GM21737 (cell line): ENCODE measurements at regions not wholly inside any gene's neighbourhood (a gene's known extent, or its start where the extent isn't known, plus 50 kb on each side); places are given as distances from the start of the nearest gene placed in this dataset.
"Not testable (repeated sequence)": the region's sequence is repeated elsewhere in the genome, so short reads cannot be mapped to it uniquely, and the experiment has no call there.

Source experiments
- ATAC-seq: cut with Tn5 transposase; IDR thresholded peaks from one replicate; pipeline ENCODE4 v1.9.1; 2021; ENCODE audit warnings: mild to moderate bottlenecking, moderate library complexity; ENCODE audit not compliant: unreplicated experiment

DNA sequence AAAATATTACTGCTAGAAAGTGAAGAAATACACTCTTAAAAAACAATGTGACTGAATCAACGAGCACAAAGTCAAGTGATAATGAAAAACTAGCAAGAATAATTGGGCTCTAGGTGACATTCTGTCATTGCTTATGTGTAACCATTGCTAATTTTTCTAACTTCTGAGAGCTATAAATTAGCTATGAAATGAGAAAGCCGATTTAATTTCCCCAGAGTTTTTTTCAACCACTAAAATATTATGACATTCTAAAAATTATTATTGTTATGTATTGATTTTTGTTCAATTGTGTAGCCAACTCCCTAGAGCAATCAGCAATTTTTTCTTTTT, 458.6 kb upstream of the ATXN8OS start:
- no peak for ATAC-seq

DNA sequence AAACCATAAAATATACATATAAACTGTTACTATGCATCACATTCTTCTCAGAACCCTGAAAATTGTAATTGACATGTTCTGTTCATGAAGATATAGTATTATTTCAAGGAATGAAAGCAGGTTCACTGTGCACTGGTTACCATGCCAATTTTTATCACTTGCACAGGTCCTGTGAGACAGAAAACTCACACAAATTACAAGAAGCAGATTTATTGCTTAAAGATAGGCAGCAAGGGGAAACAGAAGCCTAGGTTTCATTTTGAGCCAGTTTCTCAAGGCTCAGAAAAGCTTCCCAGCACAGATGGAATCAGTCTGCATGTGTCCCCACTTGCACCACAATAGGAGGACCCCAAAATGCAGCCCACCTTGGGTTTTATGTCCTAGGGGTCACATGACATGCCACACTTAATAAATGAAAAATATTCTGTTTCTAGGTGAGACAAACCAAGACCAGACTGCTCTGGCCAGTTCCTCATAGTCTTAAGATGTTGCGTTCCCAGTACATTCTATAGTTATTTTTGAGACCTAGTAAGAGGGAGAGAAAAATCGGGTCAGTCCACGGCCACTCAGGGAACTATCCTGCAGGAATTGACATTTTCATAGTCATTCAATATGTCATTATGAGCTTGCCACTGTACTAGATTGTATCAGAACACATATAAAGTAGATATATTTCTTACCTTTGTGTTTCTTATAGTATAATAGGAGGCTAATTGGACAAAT, 459.1 kb upstream of the ATXN8OS start:
- ATAC-seq = no peak

GRCh38 chr13:69644447-69644846, 463.2 kb upstream of the ATXN8OS start:
- no peak for ATAC-seq

DNA sequence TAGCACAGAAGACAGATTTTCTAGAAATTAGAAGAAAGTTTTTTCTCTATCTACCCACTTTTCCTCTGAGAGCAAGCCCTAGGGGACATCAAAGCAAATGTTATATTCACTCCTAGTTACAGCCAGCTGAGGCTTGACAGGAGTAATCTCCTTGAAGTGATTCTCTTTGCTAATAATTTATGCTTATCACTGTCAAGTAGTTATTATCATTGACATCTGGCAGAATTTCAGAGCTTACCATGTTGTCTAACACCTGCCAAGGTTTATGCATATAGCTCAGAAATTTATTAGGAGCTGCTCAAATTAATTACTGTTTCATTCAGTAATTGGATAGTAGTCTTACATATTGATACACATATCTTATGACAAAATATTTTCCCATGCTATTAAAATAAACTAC, 465.9 kb upstream of the ATXN8OS start:
- ATAC-seq = no peak

DNA sequence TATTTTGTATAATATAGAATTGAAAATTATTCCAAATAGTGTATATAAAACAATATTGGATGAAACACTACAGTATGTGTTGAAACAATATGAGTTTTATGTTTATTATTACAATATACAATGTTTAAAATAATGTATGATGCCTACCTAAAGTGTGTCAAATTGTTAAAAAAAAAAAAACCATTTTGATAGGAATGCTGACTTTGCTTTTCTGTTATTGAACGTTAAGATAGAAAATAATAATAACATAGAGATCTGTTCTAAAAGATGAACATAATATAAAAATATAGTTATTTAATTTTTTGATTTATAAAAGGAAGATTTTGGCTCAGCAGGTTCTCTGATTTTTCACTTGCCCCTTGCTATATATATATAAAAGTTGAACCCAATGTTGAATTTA, 474.6 kb upstream of the ATXN8OS start:
- ATAC-seq = no peak

GRCh38 chr13:69623973-69624372, 483.7 kb upstream of the ATXN8OS start:
- ATAC-seq = no peak

DNA sequence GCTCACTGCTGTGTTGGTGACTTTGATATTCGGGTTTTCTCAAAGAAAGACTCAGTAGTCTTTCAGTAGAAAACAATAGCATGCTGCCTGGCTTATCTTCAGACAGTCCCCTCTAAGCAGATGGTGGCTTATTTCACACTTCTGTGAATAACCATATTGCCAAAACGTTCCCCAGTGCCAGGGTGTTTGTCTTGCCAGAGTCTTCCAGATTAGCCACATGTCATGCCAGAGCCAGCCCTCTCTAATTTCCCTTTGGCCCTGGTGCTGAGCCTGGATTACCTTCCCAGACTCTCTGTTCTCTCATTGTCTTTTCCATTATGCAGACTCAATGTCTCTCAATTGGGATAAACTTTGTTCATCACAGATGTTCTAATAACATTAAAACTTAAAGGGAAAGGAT, 488.0 kb upstream of the ATXN8OS start:
- ATAC-seq = no peak

DNA sequence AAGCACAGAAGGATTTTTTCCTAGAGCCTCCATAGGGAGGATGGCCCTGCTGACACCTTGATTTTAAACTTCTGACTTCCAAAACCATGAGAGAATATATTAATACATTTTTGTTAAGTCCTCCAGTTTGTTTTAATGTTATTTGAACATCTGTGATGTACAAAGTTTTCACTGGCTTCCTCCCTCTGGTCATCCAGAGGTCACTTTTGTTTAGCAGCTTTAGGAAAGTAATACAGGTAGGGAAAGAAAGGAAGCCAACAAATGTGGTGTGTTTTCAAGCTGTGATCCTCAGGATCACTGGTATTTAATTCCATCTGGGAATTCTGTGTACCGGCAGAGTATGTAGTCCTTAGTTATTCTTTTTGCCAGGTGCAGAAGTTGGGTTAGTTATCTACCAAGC, 488.8 kb upstream of the ATXN8OS start:
- no peak for ATAC-seq

DNA sequence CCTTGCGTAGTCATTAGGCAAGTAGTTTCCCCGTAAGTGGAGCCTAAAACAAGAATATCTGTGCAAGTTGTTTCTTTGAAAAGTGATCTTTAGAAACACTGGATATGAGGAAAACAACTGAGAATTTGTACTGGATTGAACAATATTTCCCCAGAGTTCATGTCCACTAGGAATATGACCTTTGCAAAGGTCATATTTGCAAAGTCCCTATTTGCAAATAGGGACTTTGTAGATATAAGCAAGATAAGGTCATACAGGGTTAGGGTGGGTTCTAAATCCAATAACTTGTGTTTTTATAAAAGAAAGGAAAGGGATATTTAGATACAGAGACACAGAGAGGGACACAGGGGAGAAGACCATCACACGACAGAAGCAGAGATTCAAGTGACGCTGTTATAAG, 489.2 kb upstream of the ATXN8OS start:
- no peak for ATAC-seq

- no peak for ATAC-seq
These were observed 490.0 kb upstream of the ATXN8OS start for GRCh38 chr13:69617587-69617986.

- ATAC-seq = no peak
These were observed 491.2 kb upstream of the ATXN8OS start for GRCh38 chr13:69616396-69616795.

- not testable (repeated sequence) for ATAC-seq
These were observed 492.6 kb upstream of the ATXN8OS start for GRCh38 chr13:69615055-69615454.

DNA sequence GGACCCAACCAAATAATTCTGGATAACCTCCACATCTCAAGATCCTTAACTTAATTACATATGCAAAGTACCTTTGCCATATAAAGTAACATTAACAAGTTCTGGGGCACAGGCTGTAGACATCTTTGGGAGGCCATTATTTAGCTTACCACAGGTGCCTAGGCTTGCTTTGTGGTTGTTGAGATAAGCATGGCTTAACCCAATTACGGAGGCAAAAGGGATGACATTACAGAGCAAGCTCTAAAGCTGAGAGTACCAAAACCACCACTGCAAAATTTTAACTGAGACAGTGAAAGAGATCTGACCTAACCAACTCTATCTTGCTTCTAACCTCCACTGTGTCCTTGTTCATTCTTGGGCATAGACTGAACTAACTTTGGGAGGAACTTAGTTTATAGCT, 502.9 kb upstream of the ATXN8OS start:
- no peak for ATAC-seq

GRCh38 chr13:69603144-69603853, 504.3 kb upstream of the ATXN8OS start:
- ATAC-seq = no peak

GRCh38 chr13:69601661-69602060, 506.0 kb upstream of the ATXN8OS start:
- no peak for ATAC-seq

DNA sequence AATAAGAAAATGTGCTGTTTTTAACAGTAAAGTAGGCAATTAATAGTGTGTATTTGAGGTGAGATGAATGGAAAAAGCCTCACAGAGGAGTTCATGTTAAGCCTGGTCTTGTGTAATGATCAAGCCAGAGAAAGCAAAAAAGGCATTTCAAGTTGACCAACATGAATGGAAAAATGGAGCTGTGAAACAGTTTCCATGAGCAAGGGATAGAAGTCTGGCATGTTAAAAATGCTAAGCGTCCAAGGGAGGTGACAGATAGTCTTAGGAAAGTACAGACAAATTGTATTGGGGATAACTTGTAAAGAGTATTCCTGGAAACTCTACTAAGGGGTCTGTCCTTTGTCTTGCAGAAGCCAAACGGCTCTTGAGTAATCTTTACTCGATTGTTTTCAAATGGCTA, 506.8 kb upstream of the ATXN8OS start:
- ATAC-seq = no peak

DNA sequence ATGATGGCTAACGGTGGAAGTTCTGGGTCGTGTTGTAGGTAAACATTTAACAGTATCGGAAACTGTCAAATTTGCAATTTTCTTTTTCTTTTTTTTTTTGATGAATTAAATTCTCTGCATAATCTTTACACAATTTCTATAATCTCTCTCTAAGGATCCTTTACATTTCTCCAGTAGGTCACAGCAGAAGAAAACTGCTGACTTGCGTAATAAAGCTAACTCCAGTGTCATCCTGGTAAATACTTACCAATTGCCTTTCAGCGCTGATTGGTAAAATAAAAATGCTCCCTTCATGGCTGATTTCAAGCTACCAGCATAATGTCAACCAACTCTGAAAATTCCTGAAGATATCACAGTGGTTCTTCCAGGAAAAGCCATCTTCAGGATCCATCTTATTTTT, 510.5 kb upstream of the ATXN8OS start:
- no peak for ATAC-seq

DNA sequence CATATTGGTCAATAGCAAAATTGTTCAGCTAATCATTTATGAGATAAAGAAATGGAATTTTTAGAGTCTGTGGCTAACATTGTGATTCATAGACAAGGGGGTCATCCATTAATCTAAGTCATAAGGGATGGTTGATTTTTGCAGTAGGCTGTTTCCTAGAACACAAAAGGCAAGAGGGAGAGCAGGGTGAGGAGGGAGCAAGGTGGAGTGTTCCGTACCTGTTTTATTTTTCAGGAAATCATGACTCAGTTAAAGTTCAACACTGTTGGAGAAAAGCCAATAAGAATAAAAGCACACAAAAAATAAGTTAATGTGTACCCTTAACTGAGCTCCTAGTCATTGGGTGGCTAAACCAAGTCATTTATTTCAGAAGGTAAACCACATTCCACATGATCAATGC, 512.4 kb upstream of the ATXN8OS start:
- ATAC-seq = no peak

- no peak for ATAC-seq
These were observed 516.2 kb upstream of the ATXN8OS start for GRCh38 chr13:69591437-69591836.

GRCh38 chr13:69589531-69590235, 517.9 kb upstream of the ATXN8OS start:
- no peak for ATAC-seq

DNA sequence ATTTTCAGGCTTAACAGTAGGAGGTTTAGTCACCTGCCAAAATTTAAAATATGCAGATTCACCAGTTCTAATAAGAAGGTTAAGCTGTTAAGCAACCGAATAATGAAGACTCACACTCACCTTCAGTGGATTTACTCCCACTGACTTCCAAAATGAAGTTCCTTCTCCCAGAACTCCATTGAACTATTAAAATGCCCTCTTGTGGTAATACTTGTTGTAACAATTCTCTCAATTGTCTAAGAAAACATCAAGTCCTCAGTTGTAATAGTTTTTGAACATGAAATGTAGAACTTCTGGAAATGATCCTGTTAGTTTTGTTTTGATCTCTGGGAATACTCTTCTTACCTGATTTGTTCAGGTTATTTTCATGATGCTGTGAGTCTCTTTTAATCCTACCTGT, 522.0 kb upstream of the ATXN8OS start:
- no peak for ATAC-seq

DNA sequence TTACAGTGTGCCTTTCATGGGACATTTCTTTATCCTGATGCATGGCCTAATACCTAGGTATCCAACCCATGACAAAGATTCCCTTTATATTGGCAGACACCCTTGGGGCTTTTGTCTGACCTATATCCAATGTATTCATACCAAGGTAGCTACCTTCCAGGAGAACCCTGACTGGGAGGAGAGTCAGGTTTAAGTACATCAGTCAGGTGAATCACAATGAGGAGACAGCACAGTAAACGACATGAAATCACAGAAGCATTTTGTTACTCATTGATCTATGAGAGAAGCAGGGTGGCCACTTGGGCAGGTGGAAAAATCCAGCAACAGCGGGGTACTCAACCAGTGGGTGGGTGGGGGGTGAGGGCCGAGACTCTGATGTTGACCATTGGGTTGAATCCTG, 527.4 kb upstream of the ATXN8OS start:
- no peak for ATAC-seq
